ENCODE measurements at regions not wholly inside any gene's neighbourhood (a gene's known extent, or its start where the extent isn't known, plus 50 kb on each side); places are given as distances from the start of the nearest gene placed in this dataset.
"Not testable (repeated sequence)": the region's sequence is repeated elsewhere in the genome, so short reads cannot be mapped to it uniquely, and the experiment has no call there.

DNA sequence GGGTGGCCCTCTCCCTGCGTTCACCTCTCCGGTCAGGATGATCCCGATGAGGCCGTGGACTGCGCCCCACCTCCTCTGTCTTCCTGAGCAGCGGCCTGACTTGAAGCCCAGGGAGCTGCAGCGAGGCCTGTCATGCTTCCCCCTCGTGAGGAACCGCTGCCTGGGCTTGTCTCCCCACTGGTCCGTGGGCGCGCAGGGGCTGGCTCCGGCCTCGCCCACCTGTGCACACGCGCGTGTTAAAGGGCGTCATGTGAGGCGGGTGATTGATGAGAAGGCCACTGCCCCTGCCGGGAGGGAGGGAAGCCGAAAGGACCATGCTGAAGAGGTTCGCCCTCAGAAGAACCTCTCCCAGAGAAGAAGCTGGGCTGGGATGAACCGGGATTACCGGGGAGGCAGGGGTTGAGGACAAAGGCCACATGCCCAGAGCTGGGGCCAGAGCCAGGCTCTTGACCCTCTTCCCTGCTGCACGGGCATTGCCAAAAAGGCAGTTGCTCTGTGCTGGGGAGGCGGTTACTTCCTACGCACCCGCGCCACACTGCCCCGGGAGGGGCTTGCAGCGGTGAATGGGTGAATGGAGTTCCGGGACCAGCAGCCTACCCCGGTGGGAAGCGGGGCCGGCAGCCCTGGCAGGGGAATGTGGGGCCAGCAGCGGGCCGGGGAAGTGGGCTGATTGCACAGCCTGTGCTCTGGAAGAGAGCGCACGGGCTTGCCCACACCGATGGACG is 85.9 kb upstream of the GSE1 start:
- DNase-seq (ENCODE audit: low read depth) = no peak

- no peak for DNase-seq (ENCODE audit: low read depth)
Observed at GRCh38 chr16:85527767-85528297, 85.3 kb upstream of the GSE1 start.

- no peak for DNase-seq (ENCODE audit: low read depth)
Observed at GRCh38 chr16:85528528-85529387, 84.4 kb upstream of the GSE1 start.

DNA sequence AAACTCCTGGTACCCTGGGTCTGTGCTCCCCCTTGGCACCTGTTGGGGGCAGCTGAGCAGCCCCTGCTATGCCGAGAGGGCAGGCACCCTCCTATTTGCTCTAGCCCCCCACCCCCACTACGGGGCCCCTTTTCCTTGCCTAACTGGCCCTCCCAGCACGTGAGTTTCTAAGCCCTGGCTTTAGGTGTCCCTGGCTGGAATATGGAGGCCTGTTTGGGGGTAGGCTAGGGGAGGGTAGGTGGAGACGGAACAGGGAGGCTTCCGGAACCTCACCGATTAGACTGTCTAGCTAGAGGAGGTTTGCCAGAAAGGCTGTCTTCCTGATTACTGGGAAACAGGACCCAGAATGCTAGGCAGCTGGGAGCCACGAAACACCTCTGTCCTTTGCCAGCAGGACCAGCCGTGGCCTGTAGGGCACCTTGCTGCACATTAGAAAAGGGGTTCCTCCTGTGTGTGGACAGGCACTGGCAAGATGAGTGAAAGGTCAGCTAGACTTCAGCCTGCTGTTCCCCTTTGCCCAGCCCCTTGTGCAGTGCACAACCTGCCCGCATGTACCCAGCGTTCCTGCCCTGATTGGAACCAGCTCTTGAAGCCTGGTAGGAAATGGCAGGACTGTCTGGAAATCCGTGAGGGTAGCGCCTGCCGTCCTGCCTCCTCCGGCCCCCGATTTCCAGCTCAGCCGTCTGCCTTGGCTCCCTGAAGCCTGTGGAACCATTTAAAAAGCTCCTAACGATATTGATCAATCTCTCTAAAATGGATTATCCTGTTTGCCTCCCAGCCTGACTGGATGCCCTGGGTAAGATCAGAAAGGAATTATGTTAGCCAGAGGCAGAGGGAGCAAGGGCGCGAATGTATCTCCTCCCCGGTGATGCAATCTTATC is 83.4 kb upstream of the GSE1 start:
- DNase-seq (ENCODE audit: low read depth) = no peak

DNA sequence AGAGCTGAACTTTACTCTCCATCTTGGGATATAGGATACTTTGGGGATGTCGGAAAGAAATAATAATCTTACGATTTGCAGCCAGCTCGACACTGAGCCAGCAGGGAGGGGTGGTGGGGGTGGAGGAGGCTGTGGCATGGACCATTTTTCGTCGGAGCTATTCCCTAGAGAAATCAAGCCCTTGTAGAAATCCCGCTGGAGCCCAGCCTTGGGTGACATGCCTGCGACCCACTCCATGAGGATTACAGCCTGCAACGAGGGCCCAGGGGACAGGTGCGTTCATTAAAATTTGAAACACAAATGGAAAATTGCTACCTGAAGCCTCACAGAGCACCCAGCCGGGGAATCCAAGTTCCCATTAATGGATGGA is 82.8 kb upstream of the GSE1 start:
- DNase-seq (ENCODE audit: low read depth) = no peak

GRCh38 chr16:85531516-85531915 is 81.6 kb upstream of the GSE1 start:
- DNase-seq (ENCODE audit: low read depth) = no peak

DNA sequence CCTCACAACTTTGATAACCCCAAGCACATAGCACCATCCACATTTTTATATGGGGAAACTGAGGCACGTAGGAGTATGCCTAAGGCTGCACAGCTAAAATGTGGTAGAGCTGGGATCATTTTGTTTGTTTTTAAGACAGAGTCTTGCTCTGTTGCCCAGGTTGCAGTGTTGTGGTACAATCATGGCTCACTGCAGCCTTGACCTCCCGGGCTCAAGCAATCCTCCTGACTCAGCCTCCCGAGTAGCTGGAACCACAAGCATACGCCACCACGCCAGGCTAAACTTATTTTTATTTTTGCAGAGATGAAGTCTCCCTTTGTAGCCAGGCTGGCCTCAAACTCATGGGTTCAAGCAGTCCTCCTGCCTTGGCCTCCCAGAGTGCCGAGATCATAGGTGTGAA is 81.0 kb upstream of the GSE1 start:
- no peak for DNase-seq (ENCODE audit: low read depth)

- not testable (repeated sequence) for DNase-seq (ENCODE audit: low read depth)
Observed at GRCh38 chr16:85533593-85533992, 79.5 kb upstream of the GSE1 start.

- no peak for DNase-seq (ENCODE audit: low read depth)
Observed at GRCh38 chr16:85534536-85535351, 78.4 kb upstream of the GSE1 start.

GRCh38 chr16:85535352-85536072 is 77.6 kb upstream of the GSE1 start:
- DNase-seq (ENCODE audit: low read depth) = no peak

- DNase-seq (ENCODE audit: low read depth) = no peak
Observed at GRCh38 chr16:85536073-85536410, 77.1 kb upstream of the GSE1 start.

DNA sequence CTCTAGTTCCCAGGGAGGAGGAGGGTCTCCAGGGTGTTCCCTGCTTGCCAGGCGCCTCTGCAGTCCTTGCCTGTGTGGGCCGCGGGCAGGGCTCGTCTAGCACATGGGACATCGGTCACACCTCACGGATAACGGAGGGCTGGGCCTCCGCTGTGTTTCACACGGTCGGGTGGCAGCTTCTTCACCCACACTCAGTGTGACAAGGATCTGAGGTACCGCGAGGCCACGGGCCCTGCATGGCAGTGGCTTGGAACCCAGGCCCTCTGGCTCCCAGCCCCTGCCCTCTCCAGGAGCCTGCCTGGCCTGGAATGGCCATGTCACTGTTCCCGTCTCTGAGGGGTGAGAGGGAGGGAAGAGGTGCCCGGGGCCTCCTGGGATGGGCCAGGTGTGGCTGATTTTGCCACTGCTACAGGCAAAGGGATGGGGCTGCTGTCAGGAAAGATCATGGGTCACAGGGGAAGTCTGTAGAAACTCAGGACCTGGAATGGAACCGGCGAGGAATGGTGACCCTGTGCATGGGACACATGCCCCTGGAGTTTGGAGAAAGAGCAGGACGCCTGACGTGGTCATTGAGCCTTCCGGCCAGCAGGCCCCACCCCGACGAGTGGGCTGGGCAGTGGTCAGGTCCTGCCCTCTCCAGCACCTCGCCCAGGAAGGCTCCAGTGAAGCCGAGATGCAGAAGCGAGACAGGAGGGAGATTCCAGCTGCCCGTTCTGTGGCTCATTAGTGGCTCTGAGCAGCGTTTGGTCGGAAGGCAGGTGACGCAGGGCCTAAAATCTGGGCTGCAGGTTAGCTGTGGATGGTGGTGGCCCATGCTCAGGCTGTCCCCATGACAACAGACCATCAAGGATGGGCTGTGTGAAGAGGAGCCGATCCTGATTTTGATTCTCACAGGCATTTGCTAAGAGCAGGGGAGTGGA is 76.5 kb upstream of the GSE1 start:
- DNase-seq (ENCODE audit: low read depth) = no peak

- DNase-seq (ENCODE audit: low read depth) = no peak
Observed at GRCh38 chr16:85537331-85537788, 75.8 kb upstream of the GSE1 start.

DNA sequence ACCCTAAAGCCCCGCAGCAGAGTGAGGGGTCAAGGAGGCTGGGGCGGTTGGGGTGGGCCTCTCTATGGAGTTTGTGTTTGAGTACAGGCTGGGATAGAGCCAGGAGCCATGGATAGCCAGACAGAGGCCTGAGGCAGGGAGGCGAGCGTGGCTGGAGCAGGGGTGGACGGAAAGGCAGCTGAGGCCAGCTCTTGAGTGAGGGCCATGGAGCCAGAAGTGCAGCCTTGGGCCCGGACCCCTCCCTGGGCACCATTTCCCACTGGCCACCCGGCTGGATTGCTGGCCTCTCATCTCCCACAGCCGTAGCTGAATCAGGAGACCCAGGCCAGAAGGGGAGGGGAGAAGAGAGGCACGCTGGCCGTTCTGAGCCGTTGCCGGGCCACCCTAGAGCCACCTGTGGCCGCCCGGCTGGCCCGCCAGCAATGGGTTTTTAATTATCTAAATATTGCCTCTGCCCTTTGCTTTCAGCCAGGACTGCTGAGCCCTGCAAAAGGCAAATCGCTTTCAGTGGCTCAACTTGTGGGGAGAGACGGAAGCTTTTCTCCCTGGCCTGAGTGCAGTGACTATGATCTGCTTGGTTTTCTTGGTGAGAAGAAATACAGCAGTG is 75.2 kb upstream of the GSE1 start:
- DNase-seq (ENCODE audit: low read depth) = no peak

DNA sequence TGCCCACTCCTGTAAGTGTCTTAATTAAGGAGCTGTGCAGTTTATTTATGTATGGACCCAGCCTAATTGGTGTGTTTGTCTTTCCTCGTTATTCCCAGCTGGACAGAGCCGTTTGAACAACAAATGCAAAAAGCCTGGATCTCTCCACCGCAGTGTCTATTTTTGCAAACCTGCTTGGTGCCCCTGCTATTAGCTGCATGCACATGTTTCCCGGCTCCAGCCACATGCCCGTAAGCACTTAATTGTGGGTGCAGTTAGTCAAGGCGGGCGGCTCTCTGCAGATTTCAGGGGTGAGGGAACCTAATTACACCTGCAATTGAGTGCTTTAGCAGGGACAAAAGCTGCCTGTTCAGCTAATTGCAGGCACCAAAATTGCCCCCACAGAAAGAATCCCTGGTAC is 74.0 kb upstream of the GSE1 start:
- no peak for DNase-seq (ENCODE audit: low read depth)

GRCh38 chr16:85539629-85540291 is 73.4 kb upstream of the GSE1 start:
- DNase-seq (ENCODE audit: low read depth) = no peak

DNA sequence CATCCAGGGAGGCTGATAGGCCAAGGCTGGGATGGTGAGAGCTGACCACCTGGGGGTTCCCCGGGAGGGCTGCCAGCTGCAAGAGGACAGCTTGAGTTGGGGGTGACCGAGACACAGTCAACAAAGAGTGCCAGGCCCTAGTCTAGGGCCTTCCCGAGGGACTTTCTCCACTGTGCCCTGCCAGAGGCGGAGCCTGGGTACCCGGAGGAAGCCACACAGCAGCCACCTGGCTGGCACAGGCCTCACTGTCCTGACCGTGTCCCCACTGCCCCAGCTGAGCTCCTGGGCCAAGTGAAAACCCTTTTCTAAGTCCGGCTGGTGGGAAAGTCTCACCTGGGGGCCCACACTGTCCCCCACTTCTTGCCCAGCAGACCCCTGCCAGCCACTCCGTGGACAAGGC is 71.9 kb upstream of the GSE1 start:
- DNase-seq (ENCODE audit: low read depth) = no peak

- DNase-seq (ENCODE audit: low read depth) = no peak
Observed at GRCh38 chr16:85541619-85541979, 71.5 kb upstream of the GSE1 start.

Data from HS-5 (cell line).